ENCODE measurements at regions not wholly inside any gene's neighbourhood (a gene's known extent, or its start where the extent isn't known, plus 50 kb on each side); places are given as distances from the start of the nearest gene placed in this dataset.

DNA sequence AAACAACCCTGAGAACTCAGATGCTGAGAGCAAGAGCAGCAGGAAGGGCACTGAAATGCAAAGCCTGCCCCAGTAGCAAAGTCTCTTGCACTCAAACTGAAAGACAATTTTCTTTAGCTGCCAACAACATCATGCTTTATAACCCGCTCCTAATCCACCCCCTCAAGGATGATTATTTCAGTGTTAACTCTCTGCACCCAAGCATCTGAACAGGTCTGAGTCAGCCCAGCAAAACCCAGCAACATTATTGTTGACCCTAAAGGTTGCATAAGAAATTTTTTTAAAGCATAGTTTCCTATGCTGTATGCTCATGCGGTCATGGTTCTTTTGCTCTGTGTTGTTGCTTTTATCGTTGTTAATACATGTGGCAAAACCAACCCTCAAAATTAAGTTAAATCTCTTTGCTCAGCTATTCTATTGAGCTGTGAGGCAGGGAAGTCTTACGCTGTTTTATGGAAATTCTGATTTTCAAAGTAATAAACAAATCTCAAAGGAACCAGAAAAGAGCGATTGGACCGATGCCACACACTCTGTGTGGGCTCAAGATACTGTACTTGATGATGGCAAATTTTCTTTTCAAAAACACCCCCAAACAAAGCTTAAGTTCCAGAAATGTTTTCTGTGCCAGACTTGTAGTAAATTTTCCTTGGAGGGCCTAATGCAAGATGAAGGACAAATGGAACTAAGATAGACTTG lies 440.6 kb upstream of the MPDZ start:
- no peak overlapping the region for H3K27ac ChIP-seq (ENCODE audit: low read depth, low read length)
- H3K9ac ChIP-seq (ENCODE audit: low read length): no peak overlapping the region
- no peaks in the 10 kb centered on the region for H3K9me3 ChIP-seq (ENCODE audit: low read length)
- H3K4me1 ChIP-seq (ENCODE audit: insufficient read depth, low read length): no peaks in the 10 kb centered on the region
- H3K27me3 ChIP-seq (ENCODE audit: control insufficient read depth in 1 of 2, insufficient read depth in 2 of 2, low read length in 2 of 2): no peaks in the 10 kb centered on the region
- no peak overlapping the region for H3K4me3 ChIP-seq (ENCODE audit: low read depth in 1 of 2, low read length in 2 of 2)
- H3K36me3 ChIP-seq (ENCODE audit: insufficient read depth, low read length): no peaks in the 10 kb centered on the region

DNA sequence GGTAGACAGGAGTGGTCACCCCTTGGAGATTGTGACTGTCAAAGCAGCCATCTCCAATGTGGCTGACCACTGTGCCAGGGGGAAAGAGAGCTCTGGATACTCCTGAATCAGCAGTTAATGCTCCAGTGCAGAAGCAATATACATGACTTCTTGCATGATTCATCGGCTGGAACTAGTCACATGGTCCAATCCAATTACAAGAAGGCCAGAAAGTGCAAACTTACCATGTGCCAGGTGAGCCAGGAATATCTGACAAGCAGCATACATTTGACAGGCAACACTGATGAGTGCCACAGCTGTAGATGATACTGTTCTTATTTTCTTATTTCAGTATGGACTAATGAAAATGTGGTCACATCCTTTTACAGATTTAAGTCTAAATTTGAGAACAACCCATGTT lies 440.0 kb upstream of the MPDZ start:
- Histone ChIP-seq H3K36me3 (ENCODE audit: insufficient read depth, low read length) (no peaks in the 10 kb centered on the region), H3K9me3 (ENCODE audit: low read length) (no peaks in the 10 kb centered on the region), H3K27ac (ENCODE audit: low read depth, low read length) (no peak overlapping the region), H3K27me3 (ENCODE audit: control insufficient read depth in 1 of 2, insufficient read depth in 2 of 2, low read length in 2 of 2) (no peaks in the 10 kb centered on the region), H3K4me3 (ENCODE audit: low read depth in 1 of 2, low read length in 2 of 2) (no peak overlapping the region), H3K9ac (ENCODE audit: low read length) (no peak overlapping the region), H3K4me1 (ENCODE audit: insufficient read depth, low read length) (no peaks in the 10 kb centered on the region)

- Histone ChIP-seq H3K4me1 (ENCODE audit: insufficient read depth, low read length) (no peaks in the 10 kb centered on the region), H3K36me3 (ENCODE audit: insufficient read depth, low read length) (no peaks in the 10 kb centered on the region)
Measured at GRCh38 chr9:13718539-13718938, 439.0 kb upstream of the MPDZ start.

DNA sequence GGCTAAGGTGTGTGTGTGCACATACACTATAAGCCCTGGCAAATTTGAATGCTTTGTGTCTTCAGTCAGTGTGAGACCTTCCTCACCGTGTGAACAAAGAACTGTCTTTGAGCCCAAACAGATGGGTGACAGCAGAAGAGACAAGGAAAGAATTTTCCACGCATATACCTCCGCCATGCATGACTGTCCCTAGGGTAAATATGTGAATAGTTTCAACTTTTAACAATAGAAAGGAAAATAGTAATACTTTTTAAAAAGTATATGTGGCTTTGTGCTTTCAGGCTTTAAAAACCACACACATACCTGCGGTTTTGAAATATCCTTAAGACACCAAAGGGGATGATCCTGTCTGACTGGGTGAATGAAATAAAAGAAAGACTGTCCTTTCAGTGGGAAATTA lies 438.6 kb upstream of the MPDZ start:
- Histone ChIP-seq H3K4me3 (ENCODE audit: low read depth in 1 of 2, low read length in 2 of 2) (no peak overlapping the region), H3K9ac (ENCODE audit: low read length) (no peak overlapping the region), H3K27ac (ENCODE audit: low read depth, low read length) (no peak overlapping the region), H3K27me3 (ENCODE audit: control insufficient read depth in 1 of 2, insufficient read depth in 2 of 2, low read length in 2 of 2) (no peaks in the 10 kb centered on the region), H3K4me1 (ENCODE audit: insufficient read depth, low read length) (no peaks in the 10 kb centered on the region), H3K36me3 (ENCODE audit: insufficient read depth, low read length) (no peaks in the 10 kb centered on the region), H3K9me3 (ENCODE audit: low read length) (no peaks in the 10 kb centered on the region)

More at GRCh38 chr9:13718539-13718938, 439.0 kb upstream of the MPDZ start:
- Histone ChIP-seq H3K27ac (ENCODE audit: low read depth, low read length) (no peak overlapping the region), H3K4me3 (ENCODE audit: low read depth in 1 of 2, low read length in 2 of 2) (no peak overlapping the region), H3K27me3 (ENCODE audit: control insufficient read depth in 1 of 2, insufficient read depth in 2 of 2, low read length in 2 of 2) (no peaks in the 10 kb centered on the region), H3K9me3 (ENCODE audit: low read length) (no peaks in the 10 kb centered on the region), H3K9ac (ENCODE audit: low read length) (no peak overlapping the region)

DNA sequence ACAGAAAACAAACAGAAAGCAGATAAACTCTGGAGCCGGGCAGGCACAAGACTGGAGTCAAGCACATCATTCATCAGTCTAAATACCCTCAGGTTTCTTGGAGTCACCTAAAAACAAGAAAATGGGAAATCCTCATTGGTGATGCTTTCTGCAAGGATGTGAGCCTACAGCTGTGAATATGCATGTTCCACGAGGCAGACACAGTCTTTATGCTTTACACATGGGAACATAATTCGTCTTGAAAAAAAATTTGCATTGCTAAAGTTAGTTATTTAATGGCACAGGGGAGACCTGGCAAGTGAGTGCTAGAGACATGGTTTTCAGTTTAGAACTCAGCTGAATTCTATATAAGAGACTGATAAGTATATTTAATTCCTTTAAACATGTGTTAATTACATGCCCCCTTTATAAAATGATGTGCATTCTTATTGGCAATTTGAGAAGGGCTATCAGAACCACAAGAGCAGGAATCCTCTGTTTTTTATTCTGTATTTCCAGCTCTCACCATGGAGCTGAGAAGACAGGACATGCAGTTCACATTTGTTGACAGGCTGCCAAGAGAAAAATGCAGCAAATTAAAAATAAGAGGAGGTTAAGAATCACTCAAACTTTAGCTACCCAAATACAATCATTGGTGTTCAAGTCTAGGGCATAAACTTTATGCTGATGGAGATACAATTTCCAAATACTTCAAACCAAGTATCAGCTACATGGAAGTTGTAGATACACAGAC lies 438.0 kb upstream of the MPDZ start:
- Histone ChIP-seq H3K4me1 (ENCODE audit: insufficient read depth, low read length) (no peaks in the 10 kb centered on the region), H3K4me3 (ENCODE audit: low read depth in 1 of 2, low read length in 2 of 2) (no peak overlapping the region), H3K36me3 (ENCODE audit: insufficient read depth, low read length) (no peaks in the 10 kb centered on the region), H3K27me3 (ENCODE audit: control insufficient read depth in 1 of 2, insufficient read depth in 2 of 2, low read length in 2 of 2) (no peaks in the 10 kb centered on the region), H3K27ac (ENCODE audit: low read depth, low read length) (no peak overlapping the region), H3K9me3 (ENCODE audit: low read length) (no peaks in the 10 kb centered on the region), H3K9ac (ENCODE audit: low read length) (no peak overlapping the region)

DNA sequence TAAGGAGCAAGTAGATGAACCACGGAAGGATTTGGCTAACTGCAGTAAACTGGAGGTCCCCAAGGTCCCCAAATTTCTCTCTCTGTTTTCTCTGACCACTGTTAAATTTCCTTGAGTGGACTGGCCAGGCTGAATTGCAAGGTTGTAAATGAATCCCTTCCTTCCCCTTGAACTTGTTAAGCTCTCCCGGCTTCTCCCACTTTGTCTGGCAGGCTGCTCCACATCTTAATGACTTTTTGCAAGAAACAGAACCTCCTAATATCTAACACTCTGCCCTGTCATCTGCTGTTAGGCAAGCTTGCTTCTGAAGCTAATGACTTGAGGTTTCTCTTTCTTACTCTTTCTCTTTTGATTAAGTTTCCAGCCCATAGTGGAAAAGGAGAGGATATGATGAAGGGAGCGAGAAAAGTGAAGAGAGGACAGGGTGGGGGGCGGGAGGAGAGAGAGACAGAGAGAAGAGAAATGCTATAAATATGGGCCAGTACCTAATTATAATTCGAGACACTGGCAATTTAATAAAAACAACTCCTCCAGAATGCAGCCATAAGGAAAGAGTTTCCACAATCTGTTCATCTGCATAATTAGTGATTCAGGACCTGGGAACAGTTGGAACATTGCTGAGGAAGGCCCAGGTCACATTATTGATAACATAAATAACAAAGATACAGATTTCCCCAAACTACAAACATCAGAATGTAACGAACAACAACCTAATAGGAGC lies 437.3 kb upstream of the MPDZ start:
- Histone ChIP-seq H3K27ac (ENCODE audit: low read depth, low read length) (no peak overlapping the region), H3K9ac (ENCODE audit: low read length) (no peak overlapping the region), H3K27me3 (ENCODE audit: control insufficient read depth in 1 of 2, insufficient read depth in 2 of 2, low read length in 2 of 2) (no peaks in the 10 kb centered on the region), H3K36me3 (ENCODE audit: insufficient read depth, low read length) (no peaks in the 10 kb centered on the region), H3K9me3 (ENCODE audit: low read length) (no peaks in the 10 kb centered on the region), H3K4me3 (ENCODE audit: low read depth in 1 of 2, low read length in 2 of 2) (no peak overlapping the region), H3K4me1 (ENCODE audit: insufficient read depth, low read length) (no peaks in the 10 kb centered on the region)

GRCh38 chr9:13716090-13716489 lies 436.6 kb upstream of the MPDZ start:
- Histone ChIP-seq H3K27me3 (ENCODE audit: control insufficient read depth in 1 of 2, insufficient read depth in 2 of 2, low read length in 2 of 2) (no peaks in the 10 kb centered on the region), H3K9ac (ENCODE audit: low read length) (no peak overlapping the region), H3K4me1 (ENCODE audit: insufficient read depth, low read length) (no peaks in the 10 kb centered on the region), H3K27ac (ENCODE audit: low read depth, low read length) (no peak overlapping the region), H3K4me3 (ENCODE audit: low read depth in 1 of 2, low read length in 2 of 2) (no peak overlapping the region), H3K36me3 (ENCODE audit: insufficient read depth, low read length) (no peaks in the 10 kb centered on the region), H3K9me3 (ENCODE audit: low read length) (no peaks in the 10 kb centered on the region)

GRCh38 chr9:13715430-13715829 lies 435.9 kb upstream of the MPDZ start:
- no peaks in the 10 kb centered on the region for H3K27me3 ChIP-seq (ENCODE audit: control insufficient read depth in 1 of 2, insufficient read depth in 2 of 2, low read length in 2 of 2)
- H3K27ac ChIP-seq (ENCODE audit: low read depth, low read length): no peak overlapping the region
- no peaks in the 10 kb centered on the region for H3K9me3 ChIP-seq (ENCODE audit: low read length)
- no peak overlapping the region for H3K4me3 ChIP-seq (ENCODE audit: low read depth in 1 of 2, low read length in 2 of 2)
- no peaks in the 10 kb centered on the region for H3K4me1 ChIP-seq (ENCODE audit: insufficient read depth, low read length)
- no peaks in the 10 kb centered on the region for H3K36me3 ChIP-seq (ENCODE audit: insufficient read depth, low read length)
- H3K9ac ChIP-seq (ENCODE audit: low read length): no peak overlapping the region

DNA sequence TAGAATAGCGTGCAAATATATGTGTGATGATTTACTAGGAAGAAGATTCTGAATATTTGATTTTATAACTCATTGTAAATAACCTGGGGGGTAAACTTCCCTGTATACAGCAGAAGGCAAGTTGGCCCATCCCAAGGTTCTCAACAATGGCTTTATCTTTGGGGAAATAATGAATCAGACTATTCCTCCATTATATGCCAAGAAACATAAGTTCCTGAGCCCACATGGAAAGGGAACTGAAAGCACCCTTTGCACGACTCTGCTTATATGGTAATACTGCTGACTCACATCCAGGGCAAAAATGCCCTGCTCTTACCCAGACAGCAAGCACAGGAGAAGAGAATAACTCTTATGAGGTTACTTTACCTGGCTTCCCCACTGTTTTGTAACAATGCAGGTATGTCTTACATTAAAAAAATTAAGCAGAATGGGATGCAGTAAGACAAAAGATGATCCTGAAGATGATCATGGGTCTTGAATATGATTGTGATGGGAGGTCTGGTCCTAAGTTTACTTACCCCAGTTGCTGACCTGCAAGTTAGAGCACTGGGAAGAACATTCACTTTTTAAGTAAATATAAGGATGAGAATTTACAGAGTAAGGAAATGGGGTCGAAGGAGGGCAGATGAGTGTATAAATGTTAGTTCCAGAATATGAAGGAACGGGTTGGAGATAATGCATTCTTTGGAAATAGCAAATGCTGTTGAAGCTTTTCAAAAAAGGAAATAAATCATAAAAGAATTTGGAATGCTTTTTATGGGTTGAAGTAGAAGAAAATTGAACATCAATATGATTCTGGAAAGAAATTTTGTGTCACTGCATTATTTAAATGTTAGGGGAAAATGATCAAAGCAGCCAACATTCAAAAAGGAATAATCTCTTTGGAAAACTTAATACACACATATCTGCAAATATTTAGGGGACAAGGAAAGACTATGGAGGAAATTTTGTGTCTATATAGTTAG lies 428.4 kb upstream of the MPDZ start:
- H3K27ac ChIP-seq (ENCODE audit: low read depth, low read length): no peak overlapping the region
- H3K9me3 ChIP-seq (ENCODE audit: low read length): no peaks in the 10 kb centered on the region
- no peak overlapping the region for H3K4me3 ChIP-seq (ENCODE audit: low read depth in 1 of 2, low read length in 2 of 2)
- no peaks in the 10 kb centered on the region for H3K4me1 ChIP-seq (ENCODE audit: insufficient read depth, low read length)
- no peaks in the 10 kb centered on the region for H3K36me3 ChIP-seq (ENCODE audit: insufficient read depth, low read length)
- H3K27me3 ChIP-seq (ENCODE audit: control insufficient read depth in 1 of 2, insufficient read depth in 2 of 2, low read length in 2 of 2): no peaks in the 10 kb centered on the region
- no peak overlapping the region for H3K9ac ChIP-seq (ENCODE audit: low read length)

DNA sequence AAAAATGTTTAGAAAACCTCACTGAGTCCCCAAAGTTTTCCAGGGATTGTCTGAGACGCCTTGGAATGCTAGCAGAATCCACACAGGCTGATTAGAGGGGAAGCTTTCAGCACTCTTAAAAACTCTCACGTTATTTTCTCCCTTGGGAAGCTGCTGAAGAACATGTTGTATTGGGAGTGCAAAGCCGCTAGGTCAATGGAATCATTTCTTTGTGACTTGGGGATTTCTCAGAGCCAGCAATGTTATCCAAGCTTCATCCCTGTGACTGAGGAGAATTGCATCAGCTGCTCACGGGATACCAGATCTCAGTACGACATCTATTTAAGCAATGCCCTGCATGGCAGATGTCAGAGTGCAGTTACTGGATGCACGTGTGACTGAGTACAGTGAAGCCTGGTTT lies 426.4 kb upstream of the MPDZ start:
- no peaks in the 10 kb centered on the region for H3K36me3 ChIP-seq (ENCODE audit: insufficient read depth, low read length)
- H3K4me1 ChIP-seq (ENCODE audit: insufficient read depth, low read length): no peaks in the 10 kb centered on the region
- H3K4me3 ChIP-seq (ENCODE audit: low read depth in 1 of 2, low read length in 2 of 2): no peak overlapping the region
- H3K27ac ChIP-seq (ENCODE audit: low read depth, low read length): no peak overlapping the region
- H3K27me3 ChIP-seq (ENCODE audit: control insufficient read depth in 1 of 2, insufficient read depth in 2 of 2, low read length in 2 of 2): no peaks in the 10 kb centered on the region
- H3K9ac ChIP-seq (ENCODE audit: low read length): no peak overlapping the region
- no peaks in the 10 kb centered on the region for H3K9me3 ChIP-seq (ENCODE audit: low read length)

DNA sequence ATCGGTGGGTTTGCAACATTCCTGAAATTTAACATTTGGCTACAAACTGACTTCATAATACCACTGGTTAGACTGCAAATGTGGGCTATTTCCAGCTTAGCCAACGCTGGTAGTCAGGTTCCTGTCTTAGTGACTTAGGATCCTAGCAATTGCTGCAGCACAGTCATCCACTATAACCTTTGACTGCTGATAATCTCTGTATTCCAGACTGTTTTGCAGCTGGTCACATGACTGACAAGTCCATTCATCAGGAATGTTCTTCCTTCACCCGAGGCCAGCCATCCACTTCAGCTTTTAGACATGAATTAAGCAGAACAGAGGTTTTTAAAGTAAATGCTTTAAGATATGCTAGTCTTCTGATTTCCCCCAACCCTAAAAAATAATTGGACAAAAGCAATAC lies 425.9 kb upstream of the MPDZ start:
- Histone ChIP-seq H3K36me3 (ENCODE audit: insufficient read depth, low read length) (no peaks in the 10 kb centered on the region), H3K27me3 (ENCODE audit: control insufficient read depth in 1 of 2, insufficient read depth in 2 of 2, low read length in 2 of 2) (no peaks in the 10 kb centered on the region), H3K4me1 (ENCODE audit: insufficient read depth, low read length) (no peaks in the 10 kb centered on the region), H3K9ac (ENCODE audit: low read length) (no peak overlapping the region), H3K27ac (ENCODE audit: low read depth, low read length) (no peak overlapping the region), H3K4me3 (ENCODE audit: low read depth in 1 of 2, low read length in 2 of 2) (no peak overlapping the region), H3K9me3 (ENCODE audit: low read length) (no peaks in the 10 kb centered on the region)
